RWPE2 (cell line): ENCODE measurements at regions not wholly inside any gene's neighbourhood (a gene's known extent, or its start where the extent isn't known, plus 50 kb on each side); places are given as distances from the start of the nearest gene placed in this dataset.

ENCODE experiments used
- ATAC-seq: fragments of 200-7000 bp; cut with Tn5 transposase; 3 replicates; pipeline ENCODE4 v1.9.1; 2021; ENCODE audit warnings: low read depth
- DNase-seq: peaks from one replicate; pipeline ENCODE4 v3.0.0-alpha.2; 2020; ENCODE audit warnings: low spot score
- H3K27ac ChIP-seq: fragments of 450-650 bp; 2 replicates; pipeline ENCODE4 v1.5.1; 2017; ENCODE audit warnings: mild to moderate bottlenecking; ENCODE audit not compliant: poor library complexity, severe bottlenecking
- H3K27me3 ChIP-seq: fragments of 250-450 bp; sonication (Bioruptor Pico); 2 replicates; pipeline ENCODE4 v1.5.1; 2021; ENCODE audit warnings: mild to moderate bottlenecking, moderate library complexity; ENCODE audit not compliant: insufficient read depth, poor library complexity, severe bottlenecking
- H3K36me3 ChIP-seq: fragments of 250-450 bp; sonication (Bioruptor Pico); 2 replicates; pipeline ENCODE4 v1.5.1; 2020; ENCODE audit warnings: low read depth, mild to moderate bottlenecking, moderate library complexity
- H3K4me1 ChIP-seq: fragments of 250-450 bp; sonication (Bioruptor Pico); 2 replicates; pipeline ENCODE4 v1.5.1; 2021; ENCODE audit warnings: mild to moderate bottlenecking, moderate library complexity; ENCODE audit not compliant: insufficient read depth, poor library complexity, severe bottlenecking
- H3K4me3 ChIP-seq: fragments of 250-450 bp; sonication (Bioruptor Pico); 2 replicates; pipeline ENCODE4 v1.5.1; 2021; ENCODE audit warnings: mild to moderate bottlenecking, moderate library complexity; ENCODE audit not compliant: severe bottlenecking
- H3K9me3 ChIP-seq: fragments of 250-450 bp; sonication (Bioruptor Pico); 2 replicates; pipeline ENCODE4 v1.5.1; 2021; ENCODE audit warnings: mild to moderate bottlenecking, moderate library complexity; ENCODE audit not compliant: severe bottlenecking
- TF ChIP-seq, protein P1 (sequence below): fragments of 450-650 bp; IDR thresholded peaks from one replicate; pipeline ENCODE4 v1.5.1; 2017; ENCODE audit warnings: mild to moderate bottlenecking, moderate library complexity; ENCODE audit not compliant: poor library complexity, severe bottlenecking

- ATAC-seq = no peak
- H3K9me3 ChIP-seq = no peaks in the 10 kb centered on the region
- H3K27me3 ChIP-seq = no peaks in the 10 kb centered on the region
- no peak overlapping the region for H3K27ac ChIP-seq
- no peaks in the 10 kb centered on the region for H3K36me3 ChIP-seq
- no peak for DNase-seq
- no peak overlapping the region for H3K4me3 ChIP-seq
- TF ChIP-seq, protein P1, sequence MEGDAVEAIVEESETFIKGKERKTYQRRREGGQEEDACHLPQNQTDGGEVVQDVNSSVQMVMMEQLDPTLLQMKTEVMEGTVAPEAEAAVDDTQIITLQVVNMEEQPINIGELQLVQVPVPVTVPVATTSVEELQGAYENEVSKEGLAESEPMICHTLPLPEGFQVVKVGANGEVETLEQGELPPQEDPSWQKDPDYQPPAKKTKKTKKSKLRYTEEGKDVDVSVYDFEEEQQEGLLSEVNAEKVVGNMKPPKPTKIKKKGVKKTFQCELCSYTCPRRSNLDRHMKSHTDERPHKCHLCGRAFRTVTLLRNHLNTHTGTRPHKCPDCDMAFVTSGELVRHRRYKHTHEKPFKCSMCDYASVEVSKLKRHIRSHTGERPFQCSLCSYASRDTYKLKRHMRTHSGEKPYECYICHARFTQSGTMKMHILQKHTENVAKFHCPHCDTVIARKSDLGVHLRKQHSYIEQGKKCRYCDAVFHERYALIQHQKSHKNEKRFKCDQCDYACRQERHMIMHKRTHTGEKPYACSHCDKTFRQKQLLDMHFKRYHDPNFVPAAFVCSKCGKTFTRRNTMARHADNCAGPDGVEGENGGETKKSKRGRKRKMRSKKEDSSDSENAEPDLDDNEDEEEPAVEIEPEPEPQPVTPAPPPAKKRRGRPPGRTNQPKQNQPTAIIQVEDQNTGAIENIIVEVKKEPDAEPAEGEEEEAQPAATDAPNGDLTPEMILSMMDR = no peak
- no peaks in the 10 kb centered on the region for H3K4me1 ChIP-seq
Measured at GRCh38 chr2:160898581-160899307, 261.5 kb upstream of the TANK start.

DNA sequence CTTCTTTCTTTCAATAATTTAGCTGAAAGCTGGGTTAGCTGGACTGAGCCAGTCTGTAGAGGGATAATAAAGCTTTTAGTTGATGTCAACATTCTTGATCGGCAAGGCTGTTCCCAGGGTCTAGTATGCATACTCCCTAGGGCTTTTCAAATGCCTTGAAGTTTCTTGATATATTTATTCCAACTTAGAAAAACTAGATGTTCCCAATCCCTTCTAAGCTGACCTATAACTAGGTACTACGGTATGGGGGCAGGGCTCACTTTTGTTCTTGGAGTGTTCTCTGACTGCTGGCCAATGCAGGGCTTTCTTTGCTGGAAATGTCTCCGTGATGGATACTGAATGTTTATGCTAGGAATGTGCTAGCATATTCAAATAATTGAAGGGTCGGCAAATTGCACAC lies 258.6 kb upstream of the TANK start:
- no peak overlapping the region for H3K27ac ChIP-seq
- no peaks in the 10 kb centered on the region for H3K27me3 ChIP-seq
- ATAC-seq (no peak), DNase-seq (no peak)
- H3K4me3 ChIP-seq = no peak overlapping the region
- no peaks in the 10 kb centered on the region for H3K9me3 ChIP-seq
- no peaks in the 10 kb centered on the region for H3K36me3 ChIP-seq
- no peaks in the 10 kb centered on the region for H3K4me1 ChIP-seq
- TF ChIP-seq, protein P1 = no peak

DNA sequence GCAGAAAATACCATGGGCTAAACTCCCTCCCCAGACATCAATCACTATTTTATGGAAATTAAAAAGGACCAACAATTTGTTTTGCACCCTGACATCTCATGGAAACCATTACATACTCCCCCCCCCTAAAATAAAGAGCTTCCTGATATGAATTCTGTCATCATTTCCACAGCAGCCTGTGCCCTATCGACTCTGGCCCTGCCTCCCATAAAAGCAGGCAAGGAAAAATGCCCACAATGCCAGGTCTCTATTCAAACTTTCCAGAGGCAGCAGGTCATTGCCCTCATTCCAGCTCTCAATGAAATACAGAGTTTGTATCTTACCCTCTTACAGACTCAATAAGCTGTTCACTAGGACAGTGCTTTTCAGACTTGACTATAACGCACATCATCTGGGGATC lies 254.4 kb upstream of the TANK start:
- Histone ChIP-seq H3K4me1 (no peaks in the 10 kb centered on the region), H3K36me3 (no peaks in the 10 kb centered on the region), H3K27ac (no peak overlapping the region), H3K4me3 (no peak overlapping the region), H3K27me3 (no peaks in the 10 kb centered on the region), H3K9me3 (no peaks in the 10 kb centered on the region)
- no peak for ATAC-seq
- TF ChIP-seq, protein P1 = no peak
- DNase-seq = no peak

DNA sequence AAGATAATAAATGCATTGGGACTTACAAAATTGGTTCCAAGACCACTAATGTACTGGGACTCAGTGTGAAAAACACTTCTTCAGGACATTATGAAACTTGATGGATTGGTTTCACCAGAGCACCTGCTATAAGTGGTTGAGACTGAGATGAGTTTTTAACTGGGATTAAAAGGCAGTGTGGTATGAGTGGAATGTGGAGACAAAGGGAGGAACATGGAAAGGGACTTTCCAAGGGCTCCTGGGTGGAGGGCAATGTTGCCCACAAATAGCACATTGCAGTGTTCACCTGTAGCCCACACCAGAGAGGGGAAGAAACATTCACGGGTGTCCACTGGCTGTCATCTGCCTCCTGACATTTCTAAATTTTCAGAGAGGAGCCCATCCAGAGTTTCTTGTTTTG lies 253.3 kb upstream of the TANK start:
- no peak overlapping the region for H3K4me3 ChIP-seq

DNA sequence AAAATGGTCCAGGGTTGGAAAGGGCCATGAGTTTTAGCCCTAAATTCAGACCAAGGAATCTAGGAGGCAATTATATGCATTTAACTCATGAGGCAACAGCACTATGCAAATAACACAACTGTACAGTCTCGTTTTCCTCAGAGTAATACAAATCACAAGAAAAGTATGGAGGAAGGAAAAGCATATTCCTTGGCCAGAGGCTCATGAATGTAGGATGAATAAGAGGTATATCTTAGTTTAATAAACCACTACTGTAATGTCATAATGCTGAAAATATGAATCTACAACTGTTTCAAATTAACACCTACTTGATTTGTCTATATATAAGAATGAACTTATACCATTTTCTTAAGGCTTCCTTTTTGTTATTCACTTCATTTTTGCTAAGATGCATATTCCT lies 252.5 kb upstream of the TANK start:
- Histone ChIP-seq H3K27me3 (no peaks in the 10 kb centered on the region), H3K4me3 (no peak overlapping the region), H3K27ac (no peak overlapping the region), H3K9me3 (no peaks in the 10 kb centered on the region), H3K36me3 (no peaks in the 10 kb centered on the region), H3K4me1 (no peaks in the 10 kb centered on the region)
- ATAC-seq (no peak), DNase-seq (no peak)
- TF ChIP-seq, protein P1 = no peak

More for the DNA sequence above, 253.3 kb upstream of the TANK start:
- TF ChIP-seq, protein P1 = no peak
- ATAC-seq (peak; percentile 48; the same call in 1 of the 3 replicates), DNase-seq (no peak)
- Histone ChIP-seq H3K9me3 (no peaks in the 10 kb centered on the region), H3K4me1 (no peaks in the 10 kb centered on the region), H3K36me3 (no peaks in the 10 kb centered on the region), H3K27ac (no peak overlapping the region), H3K27me3 (no peaks in the 10 kb centered on the region)
